Fibroblast of the aortic adventitia (primary cell): ENCODE measurements at regions not wholly inside any gene's neighbourhood (a gene's known extent, or its start where the extent isn't known, plus 50 kb on each side); places are given as distances from the start of the nearest gene placed in this dataset.

Source experiments
- DNase-seq: peaks from one replicate; pipeline ENCODE4 v3.0.0-alpha.2; 2010; ENCODE audit warnings: low read depth
- H3K4me3 ChIP-seq: 2 replicates; pipeline ENCODE4 v1.5.1; 2011; ENCODE audit warnings: low read depth, mild to moderate bottlenecking, control low read depth, low read length, moderate library complexity
- TF ChIP-seq, protein P1 (sequence below): IDR thresholded peaks from 2 replicates; pipeline ENCODE4 v1.5.1; 2011; ENCODE audit warnings: mild to moderate bottlenecking, low read length, control low read depth, inconsistent platforms; ENCODE audit not compliant: insufficient read depth

DNA sequence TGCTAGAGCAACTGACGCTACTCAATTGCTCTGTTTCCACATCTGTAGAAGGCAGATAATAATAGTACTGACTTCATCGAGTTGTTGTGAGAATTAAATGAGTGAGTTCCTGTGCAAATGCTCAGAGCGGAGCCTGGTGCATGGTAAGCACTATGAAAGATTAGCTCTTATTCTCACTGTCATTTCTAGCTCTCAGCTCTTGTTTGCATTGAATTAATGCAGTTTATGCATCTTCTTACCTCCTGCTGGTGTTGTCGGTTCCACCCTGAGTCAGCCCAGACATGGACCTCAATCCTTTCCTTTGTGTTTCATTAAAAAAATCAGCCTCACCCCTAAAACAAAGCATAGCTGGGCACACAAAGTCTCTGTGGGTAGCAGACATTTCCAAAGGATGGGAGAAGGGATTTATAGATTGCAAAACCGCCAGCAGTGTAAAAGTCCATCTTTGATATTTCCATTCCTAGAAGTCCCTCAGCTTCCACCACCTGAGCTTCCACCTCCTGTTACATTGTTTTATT, 254.4 kb upstream of the CSF3R start:
- H3K4me3 ChIP-seq, result no peak overlapping the region
- no peak for DNase-seq

DNA sequence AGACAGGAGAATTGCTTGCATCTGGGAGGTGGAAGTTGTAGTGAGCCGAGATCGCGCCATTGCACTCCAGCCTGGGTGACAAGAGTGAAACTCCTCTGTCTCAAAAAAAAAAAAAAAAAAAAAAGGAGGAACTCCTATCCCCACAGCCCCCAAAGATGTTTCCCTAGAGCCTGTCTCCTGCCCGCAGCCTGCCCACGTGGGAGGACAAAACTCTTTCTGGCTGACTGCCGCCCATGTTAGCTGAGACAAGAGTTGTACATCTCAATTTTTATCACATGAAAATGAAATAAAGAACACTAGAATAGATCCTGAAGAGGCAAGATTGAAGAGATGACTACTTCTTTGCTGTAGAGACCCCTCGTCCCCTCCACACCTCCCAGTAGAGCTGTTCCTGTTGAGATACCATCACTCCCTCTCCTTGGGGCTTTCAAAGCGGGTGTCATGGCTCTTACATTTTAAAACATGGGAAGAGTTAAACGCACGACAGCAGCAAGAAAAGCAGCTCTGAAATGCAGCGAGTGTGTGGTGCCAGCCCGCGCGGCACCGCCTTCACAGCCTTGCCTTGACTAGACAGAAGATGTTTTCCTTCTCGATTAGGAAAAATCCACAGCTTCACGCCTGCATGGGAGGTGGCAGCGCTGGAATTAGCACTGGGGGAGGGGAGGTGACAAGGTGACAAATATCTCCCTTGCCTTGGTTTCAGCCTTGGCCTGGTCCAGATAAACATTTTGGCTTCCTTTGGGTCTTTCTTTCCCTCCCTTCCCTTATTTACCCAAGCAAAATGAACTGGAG, 253.4 kb upstream of the CSF3R start:
- TF ChIP-seq, protein P1, sequence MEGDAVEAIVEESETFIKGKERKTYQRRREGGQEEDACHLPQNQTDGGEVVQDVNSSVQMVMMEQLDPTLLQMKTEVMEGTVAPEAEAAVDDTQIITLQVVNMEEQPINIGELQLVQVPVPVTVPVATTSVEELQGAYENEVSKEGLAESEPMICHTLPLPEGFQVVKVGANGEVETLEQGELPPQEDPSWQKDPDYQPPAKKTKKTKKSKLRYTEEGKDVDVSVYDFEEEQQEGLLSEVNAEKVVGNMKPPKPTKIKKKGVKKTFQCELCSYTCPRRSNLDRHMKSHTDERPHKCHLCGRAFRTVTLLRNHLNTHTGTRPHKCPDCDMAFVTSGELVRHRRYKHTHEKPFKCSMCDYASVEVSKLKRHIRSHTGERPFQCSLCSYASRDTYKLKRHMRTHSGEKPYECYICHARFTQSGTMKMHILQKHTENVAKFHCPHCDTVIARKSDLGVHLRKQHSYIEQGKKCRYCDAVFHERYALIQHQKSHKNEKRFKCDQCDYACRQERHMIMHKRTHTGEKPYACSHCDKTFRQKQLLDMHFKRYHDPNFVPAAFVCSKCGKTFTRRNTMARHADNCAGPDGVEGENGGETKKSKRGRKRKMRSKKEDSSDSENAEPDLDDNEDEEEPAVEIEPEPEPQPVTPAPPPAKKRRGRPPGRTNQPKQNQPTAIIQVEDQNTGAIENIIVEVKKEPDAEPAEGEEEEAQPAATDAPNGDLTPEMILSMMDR, result no peak
- H3K4me3 ChIP-seq, result no peak overlapping the region
- no peak for DNase-seq

More for the DNA sequence above, 254.4 kb upstream of the CSF3R start:
- TF ChIP-seq, protein P1, result no peak

DNA sequence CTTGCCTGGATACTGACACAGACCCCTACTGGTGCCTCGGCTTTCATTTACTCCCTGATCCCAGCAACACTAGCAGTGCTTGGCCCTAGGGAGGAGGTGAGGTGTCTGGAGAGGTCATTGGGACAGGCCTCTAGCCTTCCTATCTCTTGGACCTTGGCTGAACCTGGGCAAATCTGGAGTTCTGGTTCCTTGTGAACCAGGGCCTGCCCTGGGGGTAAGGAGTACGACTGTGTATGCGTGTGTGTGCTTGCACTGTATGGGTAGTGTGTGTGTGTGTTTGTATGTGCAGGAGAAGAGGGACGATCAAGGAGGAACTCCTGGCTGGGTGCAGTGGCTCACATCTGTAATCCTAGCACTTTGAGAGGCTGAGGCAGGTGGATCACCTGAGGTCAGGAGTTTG, 252.7 kb upstream of the CSF3R start:
- H3K4me3 ChIP-seq, result no peak overlapping the region
- TF ChIP-seq, protein P1, result no peak
- no peak for DNase-seq

DNA sequence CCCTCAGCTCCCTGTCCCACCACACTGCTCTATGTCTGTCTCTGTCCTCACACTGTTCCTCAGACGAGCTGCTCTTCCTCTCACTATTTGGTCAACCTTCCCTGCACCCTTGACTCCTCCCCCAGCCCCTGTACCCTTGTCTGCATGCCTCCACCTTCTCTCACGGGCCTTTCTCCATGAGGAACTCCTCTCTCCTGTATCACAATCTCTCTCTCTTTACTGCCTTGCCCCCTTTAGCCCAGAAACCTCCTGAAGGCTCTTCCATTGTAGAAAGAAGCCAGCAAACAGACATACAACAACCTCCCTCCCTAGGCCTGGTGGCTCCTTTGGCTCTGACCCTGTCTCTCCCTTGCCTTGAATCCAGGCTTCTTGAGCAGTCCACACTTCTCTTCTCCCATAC, 251.6 kb upstream of the CSF3R start:
- no peak for DNase-seq
- no peak overlapping the region for H3K4me3 ChIP-seq
- TF ChIP-seq, protein P1, result no peak

DNA sequence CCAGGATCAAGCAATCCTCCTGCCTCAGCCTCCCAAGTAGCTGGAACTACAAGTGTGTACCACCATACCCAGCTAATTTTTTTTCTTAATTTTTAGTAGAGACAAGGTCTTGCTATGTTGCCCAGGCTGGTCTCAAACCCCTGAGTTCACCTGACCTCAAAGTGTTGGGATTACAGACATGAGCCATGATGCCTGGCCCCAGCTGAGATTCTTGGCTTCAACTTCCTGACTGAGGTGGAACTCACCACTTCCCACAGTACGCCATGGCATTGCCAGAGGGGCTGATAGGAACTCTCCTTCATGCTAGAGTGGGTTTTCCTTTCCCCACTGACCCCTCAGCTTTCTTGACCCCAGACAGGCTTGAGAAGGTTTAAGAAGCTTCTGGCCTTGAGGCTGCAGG, 251.0 kb upstream of the CSF3R start:
- DNase-seq, result no peak
- H3K4me3 ChIP-seq, result no peak overlapping the region
- TF ChIP-seq, protein P1, result no peak

DNA sequence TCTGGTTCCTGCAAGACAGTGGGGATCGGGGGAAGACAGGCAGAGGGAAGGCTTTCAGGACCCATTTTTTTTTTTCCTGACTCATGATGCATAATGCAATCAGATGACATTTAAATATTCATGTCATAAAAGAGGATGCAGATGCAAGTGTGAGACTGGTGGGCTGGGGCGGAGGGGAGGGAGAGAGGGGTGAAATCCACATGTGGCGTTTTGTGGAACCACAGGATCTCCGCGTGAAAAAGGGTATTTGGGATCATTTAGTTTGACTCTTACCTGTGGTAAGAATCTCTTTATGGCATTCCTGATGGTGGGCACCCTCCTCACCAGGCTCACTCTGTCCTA, 249.3 kb upstream of the CSF3R start:
- no peak for DNase-seq
- TF ChIP-seq, protein P1, result no peak
- no peak overlapping the region for H3K4me3 ChIP-seq
